KMS-11 (cell line): ENCODE measurements at regions not wholly inside any gene's neighbourhood (a gene's known extent, or its start where the extent isn't known, plus 50 kb on each side); places are given as distances from the start of the nearest gene placed in this dataset.

Experiments used
- H2AFZ ChIP-seq: fragments of 200-600 bp; sonication (generic); 2 replicates; pipeline ENCODE4 v1.6.1; 2016; ENCODE audit warnings: antibody characterized with exemption, mixed run types, low read depth
- H3K27ac ChIP-seq: fragments of 200-600 bp; sonication (generic); 2 replicates; pipeline ENCODE4 v1.6.1; 2016; ENCODE audit warnings: mild to moderate bottlenecking, mixed run types
- H3K27me3 ChIP-seq: fragments of 200-600 bp; sonication (generic); 2 replicates; pipeline ENCODE4 v1.6.1; 2017; ENCODE audit warnings: mild to moderate bottlenecking, low read depth, mixed run types, moderate library complexity; ENCODE audit not compliant: insufficient read depth
- H3K36me3 ChIP-seq: fragments of 200-600 bp; sonication (generic); 2 replicates; pipeline ENCODE4 v1.6.1; 2017; ENCODE audit warnings: mild to moderate bottlenecking, mixed run types; ENCODE audit not compliant: insufficient read depth
- H3K4me1 ChIP-seq: fragments of 200-600 bp; sonication (generic); 2 replicates; pipeline ENCODE4 v1.6.1; 2016; ENCODE audit warnings: mild to moderate bottlenecking, low read depth, mixed run types; ENCODE audit not compliant: poor library complexity, severe bottlenecking
- H3K4me2 ChIP-seq: fragments of 200-600 bp; sonication (generic); 2 replicates; pipeline ENCODE4 v1.7.0; 2016; ENCODE audit warnings: mild to moderate bottlenecking, mixed run types
- H3K4me3 ChIP-seq: fragments of 200-600 bp; sonication (generic); IDR thresholded peaks from 2 replicates; pipeline ENCODE4 v1.6.1; 2017; ENCODE audit warnings: low read depth, low read length, mixed read lengths; ENCODE audit not compliant: insufficient read depth
- H3K79me2 ChIP-seq: fragments of 200-600 bp; sonication (generic); 2 replicates; pipeline ENCODE4 v1.6.1; 2016; ENCODE audit warnings: low read depth, mixed run types; ENCODE audit not compliant: insufficient read depth
- H3K9ac ChIP-seq: fragments of 200-600 bp; sonication (generic); 2 replicates; pipeline ENCODE4 v1.6.1; 2016; ENCODE audit warnings: mild to moderate bottlenecking, mixed run types
- H4K20me1 ChIP-seq: fragments of 200-600 bp; sonication (generic); 2 replicates; pipeline ENCODE4 v1.6.1; 2016; ENCODE audit warnings: mild to moderate bottlenecking, mixed run types; ENCODE audit not compliant: insufficient read depth
- TF ChIP-seq, protein P1 (sequence below): fragments of 200-600 bp; sonication (generic); conservative IDR thresholded peaks from 2 replicates; pipeline ENCODE4 v1.6.1; 2017; ENCODE audit warnings: low read depth, mild to moderate bottlenecking, antibody characterized with exemption, low read length, moderate library complexity, mixed read lengths

DNA sequence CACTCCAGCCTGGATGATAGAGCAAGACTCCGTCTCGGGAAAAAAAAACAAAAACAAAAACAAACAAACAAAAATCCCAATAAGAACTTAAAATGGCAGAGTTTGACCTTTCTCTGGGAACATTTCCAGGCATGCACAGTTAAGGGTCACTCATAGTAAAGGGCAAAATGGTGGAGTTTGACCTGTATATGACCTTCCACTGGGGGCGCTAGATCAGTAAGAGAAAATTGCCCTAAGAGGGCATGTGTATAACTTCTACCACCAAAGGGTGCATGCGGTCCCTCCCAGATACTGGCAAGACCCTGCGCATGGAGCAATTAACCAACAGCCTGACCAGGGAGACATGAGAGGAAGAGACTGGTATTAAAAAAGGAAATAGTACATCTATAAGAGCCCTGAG, 177.2 kb downstream of the MOSPD2 start:
- no peak overlapping the region for H2AFZ ChIP-seq
- H3K4me3 ChIP-seq: no peak overlapping the region
- H3K4me1 ChIP-seq: no peaks in the 10 kb centered on the region
- no peaks in the 10 kb centered on the region for H3K79me2 ChIP-seq
- H3K9ac ChIP-seq: no peak overlapping the region
- H3K27ac ChIP-seq: no peak overlapping the region
- H3K4me2 ChIP-seq: no peak overlapping the region
- no peaks in the 10 kb centered on the region for H3K27me3 ChIP-seq
- no peaks in the 10 kb centered on the region for H4K20me1 ChIP-seq
- no peaks in the 10 kb centered on the region for H3K36me3 ChIP-seq
- TF ChIP-seq, protein P1, sequence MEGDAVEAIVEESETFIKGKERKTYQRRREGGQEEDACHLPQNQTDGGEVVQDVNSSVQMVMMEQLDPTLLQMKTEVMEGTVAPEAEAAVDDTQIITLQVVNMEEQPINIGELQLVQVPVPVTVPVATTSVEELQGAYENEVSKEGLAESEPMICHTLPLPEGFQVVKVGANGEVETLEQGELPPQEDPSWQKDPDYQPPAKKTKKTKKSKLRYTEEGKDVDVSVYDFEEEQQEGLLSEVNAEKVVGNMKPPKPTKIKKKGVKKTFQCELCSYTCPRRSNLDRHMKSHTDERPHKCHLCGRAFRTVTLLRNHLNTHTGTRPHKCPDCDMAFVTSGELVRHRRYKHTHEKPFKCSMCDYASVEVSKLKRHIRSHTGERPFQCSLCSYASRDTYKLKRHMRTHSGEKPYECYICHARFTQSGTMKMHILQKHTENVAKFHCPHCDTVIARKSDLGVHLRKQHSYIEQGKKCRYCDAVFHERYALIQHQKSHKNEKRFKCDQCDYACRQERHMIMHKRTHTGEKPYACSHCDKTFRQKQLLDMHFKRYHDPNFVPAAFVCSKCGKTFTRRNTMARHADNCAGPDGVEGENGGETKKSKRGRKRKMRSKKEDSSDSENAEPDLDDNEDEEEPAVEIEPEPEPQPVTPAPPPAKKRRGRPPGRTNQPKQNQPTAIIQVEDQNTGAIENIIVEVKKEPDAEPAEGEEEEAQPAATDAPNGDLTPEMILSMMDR: peak; percentile 21; the same call in 1 of the 2 replicates

DNA sequence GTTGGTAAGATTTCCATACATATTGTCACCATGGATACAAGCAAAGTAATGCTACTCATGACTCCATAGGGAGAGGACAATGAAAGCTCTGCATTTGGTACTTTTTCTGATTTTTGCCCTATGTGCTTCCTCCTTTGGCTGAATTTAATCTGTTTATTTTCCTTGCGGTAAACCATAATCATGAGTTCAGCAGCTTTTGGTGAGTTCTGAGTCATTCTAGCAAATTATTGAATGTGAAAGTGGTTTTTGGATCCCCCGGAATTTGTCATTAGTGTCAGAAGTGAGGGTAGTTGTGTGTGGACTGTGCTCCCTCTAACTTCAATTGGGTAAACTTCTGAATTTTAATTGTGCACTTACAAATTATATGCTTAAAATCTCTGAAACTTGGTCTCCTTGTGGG, 170.3 kb downstream of the MOSPD2 start:
- Histone ChIP-seq H4K20me1 (no peaks in the 10 kb centered on the region), H2AFZ (no peak overlapping the region), H3K4me3 (no peak overlapping the region), H3K79me2 (no peaks in the 10 kb centered on the region), H3K4me2 (no peak overlapping the region), H3K27me3 (no peaks in the 10 kb centered on the region), H3K9ac (no peak overlapping the region), H3K36me3 (no peaks in the 10 kb centered on the region), H3K4me1 (no peaks in the 10 kb centered on the region), H3K27ac (no peak overlapping the region)
- TF ChIP-seq, protein P1: no peak

DNA sequence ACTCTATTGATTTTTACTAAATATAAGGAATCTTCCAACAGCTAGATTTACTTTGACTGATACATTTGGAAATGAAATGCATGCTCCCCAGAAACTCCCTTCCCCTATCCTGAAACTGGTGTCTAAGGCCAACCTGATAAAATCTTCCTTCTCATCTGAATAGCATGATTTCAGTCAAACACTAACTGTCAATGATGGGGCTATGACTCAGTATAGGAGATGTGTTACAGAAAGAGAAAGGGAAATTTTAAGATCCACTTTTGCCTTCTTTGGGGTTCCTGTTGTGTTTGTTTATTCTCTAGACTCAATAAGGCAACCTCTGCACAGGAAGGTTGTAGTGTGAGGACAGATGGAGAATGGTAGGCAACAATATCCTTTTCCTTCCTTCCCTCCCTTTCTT, 160.7 kb downstream of the MOSPD2 start:
- Histone ChIP-seq H3K4me2 (no peak overlapping the region), H3K36me3 (no peaks in the 10 kb centered on the region), H3K4me1 (no peaks in the 10 kb centered on the region), H2AFZ (no peak overlapping the region), H3K9ac (no peak overlapping the region), H4K20me1 (no peaks in the 10 kb centered on the region), H3K4me3 (no peak overlapping the region), H3K27me3 (no peaks in the 10 kb centered on the region), H3K27ac (no peak overlapping the region), H3K79me2 (no peaks in the 10 kb centered on the region)
- TF ChIP-seq, protein P1: no peak

DNA sequence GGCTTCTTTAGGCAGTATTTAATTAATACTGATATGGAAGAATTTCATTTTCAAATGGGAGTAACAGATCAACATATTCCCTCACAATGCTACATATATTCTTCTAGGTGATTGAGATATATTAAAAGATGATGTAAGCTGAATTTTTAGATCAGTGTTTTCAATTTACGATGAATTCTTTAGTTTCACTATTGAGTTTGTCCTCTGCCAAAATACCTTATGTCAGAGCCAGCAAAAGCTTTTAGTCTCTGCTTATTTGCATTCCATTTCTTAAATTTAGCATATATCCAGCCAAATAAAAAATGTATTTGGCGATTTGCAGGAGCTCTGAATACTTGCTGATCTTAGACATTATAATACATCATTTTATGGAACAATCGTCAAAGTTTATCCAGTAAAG, 144.3 kb downstream of the MOSPD2 start:
- Histone ChIP-seq H3K27me3 (no peaks in the 10 kb centered on the region), H3K79me2 (no peaks in the 10 kb centered on the region), H3K9ac (no peak overlapping the region), H3K36me3 (no peaks in the 10 kb centered on the region), H2AFZ (no peak overlapping the region), H3K4me3 (no peak overlapping the region), H3K4me2 (no peak overlapping the region), H3K27ac (no peak overlapping the region), H3K4me1 (no peaks in the 10 kb centered on the region), H4K20me1 (no peaks in the 10 kb centered on the region)
- TF ChIP-seq, protein P1: no peak

DNA sequence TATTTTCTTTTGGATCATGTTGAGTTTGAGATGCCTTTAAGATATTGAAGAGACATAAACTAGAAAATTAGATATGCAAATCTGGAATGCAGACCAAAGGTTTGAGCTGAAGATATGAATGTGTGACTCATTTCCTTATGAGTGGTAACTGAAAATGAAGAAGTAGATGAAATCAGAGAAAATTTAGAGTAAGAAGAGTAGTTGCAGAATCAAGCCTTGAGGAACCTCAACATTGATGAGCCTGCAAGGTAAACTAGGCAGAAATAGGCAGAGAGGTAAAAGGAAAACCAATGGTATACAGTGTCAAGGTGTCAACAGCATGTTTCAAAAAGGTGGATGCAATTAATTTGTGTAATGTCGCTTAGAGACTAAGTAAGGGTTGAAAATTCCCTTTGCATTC, 142.8 kb downstream of the MOSPD2 start:
- no peaks in the 10 kb centered on the region for H3K36me3 ChIP-seq
- H3K4me3 ChIP-seq: no peak overlapping the region
- no peak overlapping the region for H2AFZ ChIP-seq
- H3K4me1 ChIP-seq: no peaks in the 10 kb centered on the region
- H3K9ac ChIP-seq: no peak overlapping the region
- H4K20me1 ChIP-seq: no peaks in the 10 kb centered on the region
- no peak overlapping the region for H3K27ac ChIP-seq
- H3K79me2 ChIP-seq: no peaks in the 10 kb centered on the region
- no peaks in the 10 kb centered on the region for H3K27me3 ChIP-seq
- H3K4me2 ChIP-seq: no peak overlapping the region
- TF ChIP-seq, protein P1: no peak
